A549 (cell line): ENCODE measurements at regions not wholly inside any gene's neighbourhood (a gene's known extent, or its start where the extent isn't known, plus 50 kb on each side); places are given as distances from the start of the nearest gene placed in this dataset.

Source experiments
- CEBPB ChIP-seq, 2 experiments: fragments of >200 bp in 1 of 2; sonication (Bioruptor Twin) in 1 of 2; formaldehyde crosslinking in 1 of 2; IDR thresholded peaks; 2 replicates each; pipeline ENCODE4 v1.6.1; 2012 to 2016
- CTCF ChIP-seq: fragments of >200 bp; sonication (Bioruptor Twin); formaldehyde crosslinking; IDR thresholded peaks from 3 replicates; pipeline ENCODE4 v1.5.1; 2016
- ESRRA ChIP-seq: fragments of 150-350 bp; IDR thresholded peaks from 2 replicates; pipeline ENCODE4 v1.6.1; 2014; ENCODE audit warnings: mild to moderate bottlenecking, low read length, borderline replicate concordance

GRCh38 chr7:134371536-134371935, 54.8 kb upstream of the SLC35B4 start:
- TF ChIP-seq CTCF (no peak), ESRRA (no peak), CEBPB (IDR thresholded peaks at IDR 0.05) (no peak)
